CD1c-positive myeloid dendritic cell (primary cell): ENCODE measurements at regions not wholly inside any gene's neighbourhood (a gene's known extent, or its start where the extent isn't known, plus 50 kb on each side); places are given as distances from the start of the nearest gene placed in this dataset.

Source experiments
- DNase-seq: peaks from one replicate; pipeline ENCODE4 v3.0.0-alpha.2; 2016; ENCODE audit errors: extremely low spot score

DNA sequence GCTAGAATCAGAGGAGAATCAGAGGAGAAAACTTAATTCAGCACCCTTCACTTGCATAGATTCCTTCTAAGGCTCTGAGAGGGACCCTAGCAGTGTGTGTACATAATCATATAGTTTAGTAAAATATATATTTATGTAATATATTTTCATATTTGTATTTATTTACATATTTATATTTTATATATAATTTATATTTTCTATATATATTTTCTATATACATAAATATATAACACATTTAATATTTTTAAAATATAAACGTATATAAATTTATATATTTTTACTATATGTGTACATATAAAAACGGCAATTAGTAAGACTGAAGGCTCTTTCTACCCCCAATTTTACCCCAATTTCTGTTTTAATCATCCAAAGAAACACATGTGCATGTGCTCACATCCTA lies 80.3 kb downstream of the NXPE2 start:
- DNase-seq, result no peak

DNA sequence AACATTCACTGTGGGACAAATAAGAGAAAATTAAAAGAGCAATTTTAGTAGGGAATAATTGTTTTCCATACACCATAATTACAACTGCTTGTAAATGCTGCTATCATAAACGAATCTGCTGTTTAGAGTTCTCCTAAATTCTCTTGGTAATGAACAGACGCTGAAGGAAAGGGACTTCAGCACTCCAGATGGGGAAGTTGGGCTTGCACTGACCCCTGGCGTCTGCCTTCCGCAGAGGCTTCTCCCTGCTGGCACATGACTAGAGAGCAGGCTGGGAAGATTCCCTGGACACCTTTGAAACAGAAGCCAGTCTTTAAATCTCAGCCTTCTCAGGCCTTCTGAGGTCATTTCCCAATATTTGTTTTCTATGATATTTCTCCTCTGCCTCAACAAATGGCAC lies 84.1 kb downstream of the NXPE2 start:
- peak; percentile 33 for DNase-seq

DNA sequence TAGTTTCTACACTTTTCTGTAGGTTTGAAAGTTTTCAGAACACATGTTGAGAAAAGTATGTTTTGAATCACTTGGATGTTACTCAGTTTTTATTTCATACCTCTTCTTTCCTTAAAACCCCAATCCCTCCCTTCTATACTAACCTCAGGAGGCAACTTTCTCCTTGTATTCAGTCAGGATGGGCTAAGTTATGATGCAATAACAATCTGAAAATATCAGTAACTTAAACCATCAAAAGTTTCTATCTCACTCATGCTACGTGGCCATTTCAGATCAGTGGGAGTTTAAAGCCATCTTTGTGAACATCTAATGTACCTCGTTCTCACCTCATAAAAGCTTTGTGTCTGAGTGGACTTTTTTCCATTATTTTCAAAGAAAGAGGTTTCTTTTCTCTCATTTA lies 86.2 kb downstream of the NXPE2 start:
- no peak for DNase-seq

DNA sequence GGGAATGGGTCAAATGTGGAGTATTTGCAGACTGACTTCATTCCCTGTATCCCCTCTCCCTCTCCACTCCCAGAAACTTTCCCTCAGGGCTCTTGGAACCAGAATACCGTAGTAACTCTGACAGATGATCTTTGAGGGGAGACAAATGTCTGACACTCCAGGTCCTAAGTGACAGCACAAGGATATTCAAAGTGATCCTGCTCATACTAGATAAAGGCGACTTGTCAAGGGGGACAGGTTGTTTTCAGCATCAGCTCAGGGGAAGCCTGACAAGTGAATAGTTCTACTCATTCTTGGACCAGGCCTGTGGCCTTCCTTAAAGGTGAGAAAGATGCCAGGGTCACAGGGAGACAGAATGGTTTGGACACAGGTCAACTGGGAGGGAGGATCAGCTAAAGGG lies 92.8 kb downstream of the NXPE2 start:
- DNase-seq, result no peak

DNA sequence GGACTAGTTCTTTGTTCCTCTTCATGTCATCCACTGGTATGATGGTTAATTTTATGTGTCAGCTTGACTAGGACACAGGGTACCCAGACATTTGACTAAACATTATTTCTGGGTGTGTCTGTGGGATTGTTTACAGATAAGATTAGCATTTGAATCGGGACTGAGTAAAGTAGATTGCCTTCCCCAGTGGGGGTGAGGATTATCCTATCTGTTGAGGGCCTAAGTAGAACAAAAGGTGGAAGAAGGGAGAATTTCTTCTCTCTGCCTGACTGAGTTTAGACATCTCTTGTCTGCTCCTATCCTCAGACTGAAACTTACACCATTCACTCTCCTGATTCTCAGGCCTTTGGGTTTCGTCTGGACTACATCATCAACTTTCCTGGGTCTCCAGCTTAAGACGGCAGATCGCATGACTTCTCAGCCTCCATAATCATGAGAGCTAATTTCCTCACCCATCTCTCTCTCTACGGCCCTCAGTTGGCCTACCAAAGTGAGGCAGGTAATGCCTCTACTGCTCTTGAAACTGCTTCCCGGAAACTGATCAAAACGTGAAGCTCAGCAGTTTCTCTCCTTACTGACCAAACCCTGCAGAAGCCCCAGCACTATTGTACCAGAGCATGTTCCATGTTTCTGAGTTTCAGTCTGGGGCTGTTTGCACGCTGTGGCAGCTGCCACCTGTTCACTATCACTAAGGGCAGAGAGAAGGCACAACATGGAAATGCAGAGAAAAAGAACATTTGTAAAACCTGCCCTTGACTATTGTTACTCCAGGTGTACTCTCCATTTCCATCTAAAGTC lies 95.4 kb downstream of the NXPE2 start:
- no peak for DNase-seq

DNA sequence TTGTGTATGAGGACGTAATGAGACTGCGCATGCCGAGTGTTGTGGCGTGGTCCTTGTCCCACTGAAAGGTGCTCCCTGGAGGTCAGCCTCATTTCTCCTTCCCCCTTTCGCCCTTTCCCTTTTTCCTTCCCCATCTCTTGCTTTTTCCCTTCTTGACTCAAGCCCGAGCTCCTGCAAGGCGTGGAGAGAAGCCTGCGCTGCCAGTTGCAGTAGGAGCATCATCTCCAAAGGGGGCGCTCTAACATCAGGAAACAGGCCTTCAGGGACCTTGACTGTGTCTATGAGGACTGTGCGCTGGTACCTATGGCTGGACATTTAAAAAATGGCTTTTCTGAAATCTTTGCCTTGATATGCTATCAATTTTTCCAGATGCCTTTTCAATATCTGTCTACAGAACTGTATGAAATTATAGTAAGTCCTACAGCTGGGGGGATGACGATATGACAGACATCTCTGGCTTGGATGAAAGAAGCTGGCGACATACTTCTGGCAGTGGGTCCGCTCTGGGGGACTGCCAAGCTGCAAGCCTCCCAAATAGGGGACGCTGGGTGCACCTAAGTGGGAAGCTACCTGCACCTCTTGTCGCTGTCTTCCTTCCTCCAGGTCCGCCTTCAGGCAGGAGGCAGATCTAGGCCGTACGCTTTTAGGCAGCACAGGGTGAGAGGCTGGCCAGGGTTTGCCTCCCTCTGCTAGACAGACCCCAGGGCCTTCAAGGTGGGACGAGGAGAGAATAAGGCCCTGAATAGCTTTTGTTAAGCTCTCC lies 96.5 kb downstream of the NXPE2 start:
- DNase-seq, result no peak

DNA sequence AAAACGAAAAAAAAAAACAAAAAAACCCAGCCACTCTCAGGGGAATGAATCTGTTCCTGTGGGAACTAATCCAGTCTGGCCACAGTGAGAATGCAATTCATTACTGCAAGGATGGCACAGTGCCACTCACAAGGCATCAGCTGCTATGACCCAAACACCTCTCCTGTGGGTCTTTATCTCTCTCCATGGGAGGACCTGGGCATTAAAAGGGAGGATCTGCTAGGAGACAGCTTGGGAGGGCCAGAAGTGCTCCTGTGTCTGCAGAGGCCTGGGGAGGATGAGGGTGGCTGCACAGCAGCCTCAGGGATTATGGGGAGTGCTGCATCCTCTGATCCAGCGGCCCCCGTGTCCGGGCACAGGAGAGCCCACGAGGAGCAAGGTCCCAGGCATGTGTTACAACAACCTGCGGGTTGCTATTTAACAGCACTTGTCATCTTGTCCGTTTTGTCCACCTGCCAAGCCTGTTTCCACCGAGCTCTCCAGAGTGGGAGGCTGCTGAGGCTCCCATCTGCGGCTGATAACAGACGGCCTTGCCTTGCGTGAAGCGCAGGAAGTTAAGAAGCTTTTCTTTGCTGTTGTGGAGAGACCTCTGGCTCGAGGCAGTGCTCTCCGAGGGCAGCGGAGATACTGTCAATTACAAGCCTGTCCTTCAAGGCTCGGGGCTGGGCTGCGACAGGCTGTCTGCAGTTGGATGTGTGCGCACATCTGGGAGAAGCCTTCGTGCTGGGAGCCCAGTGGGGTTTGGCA lies 97.7 kb downstream of the NXPE2 start:
- no peak for DNase-seq

DNA sequence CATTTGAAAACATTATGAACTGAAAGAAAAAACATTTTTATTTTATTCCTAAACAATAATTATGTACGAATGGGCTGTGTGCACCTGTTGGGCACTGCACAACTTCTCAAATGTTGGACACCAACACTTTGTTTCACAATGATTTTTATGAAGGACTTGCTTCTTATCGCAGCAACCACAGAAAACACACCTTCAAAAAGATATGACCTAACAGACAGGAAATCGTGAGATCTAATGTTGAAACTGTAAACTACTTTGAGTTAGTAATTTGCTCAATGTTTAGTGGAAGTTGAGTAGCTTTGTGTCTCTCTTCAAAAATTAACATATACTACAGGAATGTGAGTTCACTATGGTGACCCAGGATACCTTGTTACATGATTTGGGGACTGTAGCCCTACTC lies 98.6 kb downstream of the NXPE2 start:
- DNase-seq, result no peak

DNA sequence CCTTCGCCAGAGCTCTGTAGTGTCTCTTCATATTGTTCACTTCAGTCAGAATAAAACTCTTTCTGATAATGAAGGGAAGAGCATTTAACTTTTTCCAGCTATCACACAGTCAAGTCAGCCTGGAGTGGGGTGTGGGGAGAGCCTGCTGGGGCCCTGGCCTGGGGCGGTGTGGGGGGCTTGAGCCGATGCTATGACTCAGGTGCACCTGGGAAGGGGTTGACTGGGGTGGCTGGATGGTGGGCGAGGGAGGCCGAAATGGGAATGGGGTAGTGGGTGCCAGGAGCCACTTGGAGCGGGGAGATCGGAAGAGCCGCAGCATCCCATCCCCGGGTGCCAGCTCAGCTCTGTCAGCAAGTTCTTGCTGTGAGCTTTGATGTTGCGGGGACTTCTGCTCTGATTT lies 100.9 kb downstream of the NXPE2 start:
- DNase-seq, result no peak

DNA sequence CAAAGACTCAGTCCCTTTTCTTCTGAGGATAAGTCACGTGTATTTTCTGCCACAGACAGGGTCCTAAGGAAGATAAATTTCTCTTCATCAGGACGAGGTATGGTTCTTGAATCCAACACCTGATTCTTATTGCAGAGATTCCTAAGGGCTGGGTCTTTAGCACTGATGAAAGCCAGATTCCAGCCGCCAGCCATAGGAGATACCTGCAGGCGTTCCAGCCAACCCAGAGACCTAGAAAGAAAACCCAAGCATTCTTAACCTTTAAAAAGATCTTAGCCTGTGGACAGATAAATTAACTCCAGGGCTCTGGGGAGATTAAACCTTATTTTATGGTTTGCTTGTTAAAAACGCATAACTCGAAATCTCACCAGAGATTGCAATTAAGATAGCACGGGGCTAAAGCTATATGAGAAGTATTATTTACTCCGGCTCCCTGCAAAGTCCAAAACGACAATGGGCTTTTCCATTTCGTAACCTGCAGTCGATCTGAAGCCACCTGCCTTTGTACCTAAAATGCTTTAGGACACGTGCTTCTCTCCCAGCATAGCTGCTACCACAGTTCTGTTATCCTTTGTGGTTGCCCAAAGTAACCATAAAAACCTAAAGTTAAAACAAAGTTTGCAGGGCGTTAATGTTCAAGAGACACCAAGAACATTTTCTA lies 104.5 kb downstream of the NXPE2 start:
- DNase-seq, result no peak

DNA sequence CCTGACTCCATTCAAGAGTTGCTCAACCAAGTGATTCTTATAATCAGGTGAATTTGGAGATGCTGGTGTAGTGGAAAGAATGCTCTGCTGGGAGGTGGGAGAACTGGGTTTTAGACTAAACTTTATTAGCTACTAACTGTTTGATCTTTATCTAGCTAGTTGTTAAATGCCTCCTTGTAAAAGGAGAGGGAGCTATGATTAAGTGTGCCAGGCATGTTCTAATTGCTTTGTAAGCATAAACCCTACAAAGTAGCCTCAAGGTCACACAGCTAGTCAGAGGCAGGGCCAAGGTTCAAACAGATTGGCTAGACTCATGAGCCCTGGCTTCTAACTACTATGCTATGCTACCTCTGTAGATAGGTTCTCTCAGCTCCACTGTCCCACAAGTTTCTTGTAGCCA lies 105.5 kb downstream of the NXPE2 start:
- DNase-seq, result no peak

DNA sequence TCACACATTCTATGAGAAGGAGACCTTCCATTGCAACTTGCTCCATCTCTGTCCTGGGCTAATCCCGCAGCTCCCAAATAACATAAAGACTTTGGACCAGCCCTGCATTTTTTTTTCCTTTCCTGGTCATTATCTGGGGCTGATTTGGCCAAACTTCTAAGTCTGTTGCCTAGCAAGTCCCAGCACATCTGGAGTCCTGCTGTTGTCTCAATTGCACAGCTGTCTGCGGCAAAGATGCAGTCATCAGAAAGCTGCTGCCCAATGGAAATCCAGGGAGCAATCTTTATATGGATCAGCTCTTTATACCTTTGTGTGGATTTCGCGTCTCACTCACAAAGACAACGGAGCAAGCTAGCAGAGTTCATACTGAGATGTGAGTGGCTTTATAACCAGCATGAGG lies 105.9 kb downstream of the NXPE2 start:
- DNase-seq, result no peak

DNA sequence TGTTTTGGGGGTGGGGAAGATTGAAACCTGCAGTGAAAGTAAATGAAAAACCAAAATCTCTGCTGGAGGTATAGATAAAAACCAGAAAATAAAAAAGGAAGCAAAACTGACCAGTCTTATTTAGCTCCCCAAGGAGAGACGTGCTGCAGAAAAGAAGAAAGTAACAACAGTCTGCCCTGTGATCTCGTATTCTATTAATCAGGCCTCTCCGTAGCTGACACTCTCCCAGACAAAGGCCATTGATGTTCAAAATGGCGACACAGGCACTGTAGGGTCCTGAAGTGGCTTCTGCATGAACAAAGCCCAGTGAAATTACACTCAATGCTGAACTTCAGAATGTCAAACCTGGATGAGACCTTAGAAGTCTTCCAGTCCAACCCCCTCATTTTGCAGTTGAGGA lies 106.6 kb downstream of the NXPE2 start:
- no peak for DNase-seq

DNA sequence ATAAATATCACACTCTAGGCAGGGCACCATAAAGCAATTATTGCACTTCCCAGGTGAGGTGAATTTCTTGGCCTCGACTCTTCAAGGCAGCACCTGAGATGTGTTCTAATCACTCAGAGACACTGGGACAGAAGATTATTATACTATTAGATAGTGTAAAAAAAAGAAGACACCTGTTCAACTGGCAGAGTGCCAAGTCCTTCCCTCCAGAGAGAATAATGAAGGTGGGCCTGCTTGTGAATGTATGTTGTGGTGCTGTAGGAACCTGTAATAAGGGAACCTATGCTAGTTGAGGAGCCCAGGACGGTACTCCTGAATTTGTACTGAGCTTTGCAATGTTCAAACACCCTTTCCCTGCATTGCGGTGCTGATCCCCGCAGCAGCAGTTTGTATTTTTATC lies 107.5 kb downstream of the NXPE2 start:
- no peak for DNase-seq

DNA sequence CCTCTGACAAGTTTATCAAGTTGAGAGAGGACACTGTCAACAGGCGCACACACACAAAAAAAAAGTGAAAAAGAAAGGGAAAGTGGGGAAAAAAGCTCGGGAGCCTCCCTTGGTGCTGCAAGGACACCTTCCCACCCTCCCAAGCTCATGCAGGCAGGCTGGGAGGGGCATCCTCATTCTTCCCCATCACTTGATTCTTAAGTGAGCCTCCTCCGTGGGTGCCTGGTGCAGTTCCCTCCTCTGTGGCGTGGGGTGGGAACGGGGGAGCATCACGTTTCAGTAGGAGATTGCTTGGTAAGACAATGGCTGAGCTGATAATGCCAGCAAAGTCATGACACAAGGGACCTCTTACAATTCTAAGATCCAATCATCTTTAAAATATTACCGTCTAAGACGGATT lies 108.8 kb downstream of the NXPE2 start:
- DNase-seq, result no peak

DNA sequence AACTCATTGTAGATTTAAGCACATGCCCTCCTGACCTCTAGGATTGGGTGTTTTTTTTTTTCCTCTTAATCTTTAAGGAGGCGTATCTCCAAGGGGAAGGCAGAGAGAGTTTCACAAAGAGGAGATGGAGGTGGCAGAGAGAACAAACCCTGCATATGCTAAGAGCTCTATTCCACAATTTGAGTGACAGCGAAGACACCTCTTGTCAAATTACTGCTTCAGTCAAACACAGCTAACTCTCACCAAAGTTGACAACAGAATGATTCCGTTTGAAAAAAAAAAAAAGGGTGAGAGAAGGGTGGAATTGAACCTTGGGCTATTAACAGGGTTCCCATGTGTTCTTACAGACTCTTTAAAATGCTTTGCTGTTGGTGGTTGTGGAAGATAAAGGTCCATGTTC lies 112.6 kb downstream of the NXPE2 start:
- DNase-seq, result no peak

DNA sequence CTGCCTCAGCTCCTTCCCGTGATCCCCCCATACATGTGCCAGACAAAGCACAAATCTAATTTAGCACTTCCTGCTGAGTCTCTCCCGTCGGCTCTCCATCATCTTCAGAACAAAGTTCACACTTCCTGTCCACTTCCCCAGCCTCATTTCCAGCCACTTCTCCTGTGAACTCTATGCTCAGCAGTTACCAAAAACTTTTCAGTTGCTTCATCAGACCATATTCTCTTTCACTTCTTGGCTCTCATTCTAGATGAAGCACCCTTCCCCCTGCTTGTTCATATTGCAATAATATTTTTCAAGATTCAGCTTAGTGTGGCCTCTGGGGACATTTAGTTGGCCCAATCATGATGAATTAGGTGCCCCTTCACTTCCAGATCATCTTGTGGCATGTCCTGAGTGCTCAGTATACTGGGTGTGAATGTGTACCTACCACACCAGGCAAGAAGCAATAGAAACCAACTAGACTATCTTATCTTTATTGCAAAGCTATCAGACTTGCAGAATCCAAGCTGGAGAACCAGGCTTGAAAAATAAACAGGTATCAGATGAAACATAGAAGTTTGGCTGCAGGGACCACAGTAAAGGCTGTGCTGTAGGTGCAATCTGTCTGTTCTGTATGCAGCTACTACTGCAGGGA lies 115.8 kb downstream of the NXPE2 start:
- DNase-seq, result no peak

DNA sequence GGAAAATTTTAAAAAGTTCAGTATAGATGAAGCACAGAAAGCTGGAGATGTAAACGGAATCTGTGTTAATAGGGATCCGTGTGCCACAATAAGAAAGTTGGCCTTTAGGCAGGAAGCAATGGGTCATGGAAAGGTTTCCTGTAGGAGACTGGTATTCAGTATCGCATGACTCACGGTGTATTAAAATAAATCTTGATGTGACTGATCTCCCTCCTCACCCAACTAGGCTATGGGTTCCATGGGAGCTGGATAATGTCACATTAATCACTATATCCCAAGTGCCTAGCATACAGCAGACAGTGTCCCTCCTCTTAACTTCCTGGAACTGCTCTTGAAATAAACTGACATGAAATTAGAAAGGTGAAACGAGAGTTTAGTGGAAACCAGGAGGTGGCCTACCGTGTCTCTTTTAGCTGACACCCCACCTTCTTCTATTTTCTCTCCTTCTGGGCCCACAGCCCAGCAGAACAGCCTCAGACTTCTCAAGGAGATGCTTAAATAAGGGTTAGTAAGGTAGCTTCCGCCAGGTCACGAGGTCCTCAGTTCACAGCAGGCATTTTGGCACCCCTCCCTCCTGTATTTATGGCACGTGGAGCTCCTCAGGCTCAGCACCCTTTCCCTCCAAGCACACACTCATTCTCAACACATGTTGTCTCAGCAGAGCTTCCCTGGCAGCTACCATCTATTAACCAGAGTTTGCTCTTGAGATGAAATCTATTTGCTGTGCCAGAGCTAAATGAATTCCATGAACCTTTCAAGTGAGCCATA lies 118.8 kb downstream of the NXPE2 start:
- no peak for DNase-seq

DNA sequence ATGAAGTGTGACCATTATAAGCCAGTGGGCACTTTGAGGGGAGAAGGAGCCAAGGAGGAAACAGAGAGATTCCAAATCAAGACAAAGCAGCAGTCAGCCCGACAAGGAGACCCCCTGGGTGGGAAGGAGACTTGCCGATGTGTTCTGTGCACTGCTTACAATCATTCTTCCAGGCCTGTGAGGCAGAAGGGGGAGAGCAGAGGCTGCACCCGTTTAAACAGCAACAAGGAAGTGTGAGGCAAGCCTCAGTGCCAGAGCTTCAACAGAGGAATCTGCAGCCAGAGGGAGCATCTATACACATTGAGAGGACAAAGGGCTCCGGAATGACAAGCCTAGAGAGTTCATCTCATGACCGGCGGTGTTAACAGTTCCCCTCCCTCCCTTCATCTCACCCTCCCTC lies 121.1 kb downstream of the NXPE2 start:
- DNase-seq, result no peak

DNA sequence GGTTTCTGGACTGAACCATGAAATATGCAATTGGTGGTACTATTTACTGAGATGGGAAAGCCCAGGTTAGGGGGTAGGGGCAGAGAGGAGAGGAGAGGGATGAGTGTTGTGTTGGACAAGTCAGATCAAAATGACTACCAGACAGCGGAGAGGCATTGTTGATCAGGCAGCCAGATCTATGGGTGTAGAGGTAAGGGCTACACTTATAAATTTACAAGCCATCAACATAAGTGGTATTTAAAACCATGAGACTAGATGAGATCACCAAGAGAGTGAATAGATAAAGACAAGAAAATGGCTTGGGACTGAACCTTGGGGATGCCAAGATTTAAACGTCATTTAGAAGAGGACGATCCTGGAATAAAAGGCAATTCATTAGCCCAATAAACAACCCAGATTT lies 123.4 kb downstream of the NXPE2 start:
- DNase-seq, result no peak

DNA sequence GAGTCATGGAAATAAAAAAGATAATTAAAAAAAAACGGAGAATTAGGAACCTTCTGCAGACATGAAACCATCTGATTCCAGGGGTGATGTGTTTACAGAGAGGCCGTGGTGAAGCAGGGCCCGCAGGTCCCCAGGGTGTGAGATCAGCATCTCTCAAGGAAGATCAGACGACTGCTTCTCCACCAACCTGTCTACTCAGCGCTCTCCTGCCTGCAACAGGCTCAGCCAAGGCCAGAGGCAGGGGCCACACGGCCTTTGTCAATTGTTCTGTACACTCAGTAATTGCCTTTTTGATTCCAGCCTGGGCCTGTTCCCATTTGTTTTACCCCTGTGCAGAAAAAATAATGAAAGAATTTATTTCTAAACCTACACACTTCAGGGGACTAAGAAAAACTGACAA lies 124.6 kb downstream of the NXPE2 start:
- no peak for DNase-seq
